ENCODE measurements at regions not wholly inside any gene's neighbourhood (a gene's known extent, or its start where the extent isn't known, plus 50 kb on each side); places are given as distances from the start of the nearest gene placed in this dataset.

- TF ChIP-seq CTCF (conservative IDR thresholded peaks at IDR 0.05 in 1 of 2, IDR thresholded peaks at IDR 0.05 in 1 of 2; ENCODE audit: low read depth in 1 of 2, low read length in 2 of 2) (no peak), EZH2 (IDR thresholded peaks at IDR 0.05; ENCODE audit: low read length, missing control alignments) (no peak)
These were observed 171.8 kb upstream of the AHR start for GRCh38 chr7:17126413-17127268.

All from fibroblast of lung (primary cell).